Stimulated activated CD4-positive, alpha-beta T cell treated with anti-CD3 and anti-CD28 coated beads, Interleukin-4, amount 100 ng/mL, for 1 hour (primary cell): ENCODE measurements at regions not wholly inside any gene's neighbourhood (a gene's known extent, or its start where the extent isn't known, plus 50 kb on each side); places are given as distances from the start of the nearest gene placed in this dataset.
"Not testable (repeated sequence)": the region's sequence is repeated elsewhere in the genome, so short reads cannot be mapped to it uniquely, and the experiment has no call there.

ENCODE experiments used
- DNase-seq: peaks from one replicate; pipeline ENCODE4 v3.0.0-alpha.2; 2020

- DNase-seq, result no peak
Observed at GRCh38 chr2:225893151-225893550, 493.6 kb downstream of the NYAP2 start.

DNA sequence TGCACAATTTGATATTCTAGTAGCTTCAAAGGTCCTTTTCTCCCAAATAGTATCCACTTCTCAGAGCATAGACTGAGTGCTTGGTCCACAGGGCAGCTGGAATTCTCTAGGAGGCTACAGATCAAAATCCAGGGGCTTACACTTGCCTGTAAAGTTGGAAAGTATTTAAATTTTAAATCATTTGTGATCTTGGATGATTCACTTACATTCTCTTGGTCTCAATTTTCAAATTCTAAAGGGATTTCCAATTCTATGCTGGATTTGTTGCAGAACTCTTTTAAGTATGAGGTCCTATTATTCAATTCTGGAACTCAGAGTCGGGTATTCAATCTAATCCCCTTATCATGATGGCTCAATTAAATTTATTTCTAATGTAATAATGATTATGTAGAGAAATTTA, 492.3 kb downstream of the NYAP2 start:
- DNase-seq, result no peak

- DNase-seq, result no peak
Observed at GRCh38 chr2:225891013-225891412, 491.5 kb downstream of the NYAP2 start.

GRCh38 chr2:225889452-225889851, 489.9 kb downstream of the NYAP2 start:
- no peak for DNase-seq

GRCh38 chr2:225867071-225867470, 467.6 kb downstream of the NYAP2 start:
- DNase-seq, result no peak

- no peak for DNase-seq
Observed at GRCh38 chr2:225865468-225865867, 466.0 kb downstream of the NYAP2 start.

- DNase-seq, result no peak
Observed at GRCh38 chr2:225864394-225864793, 464.9 kb downstream of the NYAP2 start.

- no peak for DNase-seq
Observed at GRCh38 chr2:225842939-225843338, 443.4 kb downstream of the NYAP2 start.

GRCh38 chr2:225841314-225841713, 441.8 kb downstream of the NYAP2 start:
- DNase-seq, result no peak

DNA sequence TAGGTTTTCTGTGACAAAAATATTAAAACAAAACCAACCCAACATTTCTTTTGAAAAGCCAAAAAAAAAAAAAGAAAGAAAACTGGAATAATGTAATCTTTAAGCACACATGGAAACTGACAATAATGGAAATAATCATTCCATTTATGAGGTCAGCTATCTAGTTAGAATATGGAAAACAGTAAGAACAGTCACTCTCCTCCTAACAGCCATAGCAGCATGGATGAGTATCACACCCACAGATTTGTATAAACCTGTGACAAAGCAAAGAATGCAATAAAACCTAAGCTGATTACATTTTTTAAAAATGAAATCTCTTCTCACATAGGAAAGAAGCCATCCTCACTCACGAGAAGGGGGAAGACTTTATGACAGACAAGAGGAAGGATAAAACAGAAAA, 437.8 kb downstream of the NYAP2 start:
- no peak for DNase-seq

- no peak for DNase-seq
Observed at GRCh38 chr2:225824748-225825449, 425.4 kb downstream of the NYAP2 start.

DNA sequence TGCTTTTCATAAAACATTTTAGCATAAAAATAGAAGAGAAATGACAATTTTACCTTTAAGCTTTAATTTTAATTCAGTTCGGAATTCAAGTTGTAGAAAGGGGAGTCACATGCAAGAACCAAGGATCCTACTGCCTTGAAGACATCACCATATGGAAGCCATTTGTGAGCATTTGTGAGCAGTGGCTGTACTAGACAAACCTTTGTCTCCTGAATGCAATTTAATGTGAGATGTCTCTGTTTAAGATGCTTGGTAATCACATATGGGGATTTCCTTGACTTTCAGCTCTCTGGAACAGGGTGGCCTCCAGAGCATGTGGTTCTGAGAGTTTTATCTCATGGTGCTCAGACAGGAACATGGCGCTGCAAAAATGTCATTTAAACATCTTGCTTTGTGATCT, 421.8 kb downstream of the NYAP2 start:
- DNase-seq, result no peak

GRCh38 chr2:225820826-225821225, 421.3 kb downstream of the NYAP2 start:
- DNase-seq, result no peak

GRCh38 chr2:225814554-225814953, 415.0 kb downstream of the NYAP2 start:
- no peak for DNase-seq

GRCh38 chr2:225806105-225806504, 406.6 kb downstream of the NYAP2 start:
- no peak for DNase-seq

GRCh38 chr2:225802076-225802475, 402.6 kb downstream of the NYAP2 start:
- DNase-seq, result not testable (repeated sequence)

- DNase-seq, result no peak
Observed at GRCh38 chr2:225797394-225797793, 397.9 kb downstream of the NYAP2 start.

DNA sequence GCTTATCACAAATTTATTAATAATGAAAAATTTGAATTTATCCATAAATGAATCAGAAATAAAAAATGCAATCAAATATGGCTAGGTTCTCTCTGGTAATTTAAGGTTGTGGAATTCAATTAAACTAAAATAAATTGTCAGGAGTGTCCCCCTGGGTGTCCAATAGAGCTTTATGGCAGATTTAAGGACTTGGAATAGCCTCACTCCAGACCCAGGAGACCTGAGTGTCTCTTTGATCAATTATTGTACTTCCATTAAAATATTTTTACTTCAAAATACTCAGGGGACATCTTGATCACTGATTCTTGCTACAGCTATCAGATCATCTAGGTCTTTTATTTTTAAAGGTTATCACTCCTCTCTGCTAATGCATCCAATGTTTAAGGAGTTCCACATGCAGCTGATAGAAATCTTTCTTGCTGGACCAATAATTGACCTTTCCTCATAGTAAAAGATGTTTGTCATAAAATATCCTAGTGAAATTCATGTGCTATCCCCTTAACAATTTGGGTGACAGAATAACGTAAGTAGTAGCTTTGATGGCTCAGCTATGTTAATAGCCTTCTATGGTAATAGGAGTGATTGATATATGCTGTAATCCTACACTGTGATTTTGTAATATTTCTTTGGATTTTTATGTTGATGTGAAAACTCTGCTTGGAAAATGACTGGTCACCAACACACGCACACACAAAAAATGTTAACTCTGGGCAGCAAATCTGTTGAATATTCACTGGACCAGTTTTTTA, 395.3 kb downstream of the NYAP2 start:
- no peak for DNase-seq

DNA sequence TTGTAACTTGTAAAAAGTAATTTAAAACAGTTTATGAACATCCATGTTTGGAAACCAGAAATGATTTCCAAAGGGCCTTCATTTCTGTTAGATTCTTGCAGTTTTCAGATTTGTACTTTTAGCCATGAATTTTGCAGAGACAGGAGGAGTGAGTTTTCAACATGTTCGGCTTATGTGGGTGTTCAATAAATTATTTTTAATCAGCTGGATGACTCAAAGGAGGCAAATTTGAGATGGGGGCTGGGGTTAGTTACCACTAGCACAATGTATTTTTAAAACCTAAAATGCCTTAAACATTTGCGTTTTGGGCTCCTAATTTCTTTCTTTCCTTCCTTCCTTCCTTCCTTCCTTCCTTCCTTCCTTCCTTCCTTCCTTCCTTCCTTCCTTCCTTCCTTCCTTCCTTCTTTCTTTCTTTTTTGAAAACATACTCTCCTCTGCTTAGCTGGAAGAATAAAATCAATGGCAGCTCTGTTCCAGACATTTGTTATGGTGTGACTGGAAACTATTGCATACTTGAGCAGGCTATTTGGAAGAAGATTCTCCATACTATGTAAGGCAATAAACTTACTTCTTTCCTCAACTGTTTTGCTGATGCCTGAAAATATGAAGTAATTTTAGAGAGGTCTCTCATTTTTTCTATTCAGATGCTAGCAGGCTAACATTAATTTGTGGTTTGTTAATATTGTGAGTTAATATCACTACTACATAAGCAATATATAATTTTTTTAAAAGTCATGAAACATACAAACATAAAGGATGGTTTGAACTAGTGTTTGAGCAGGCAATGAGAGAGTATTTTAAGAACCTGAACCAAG, 394.4 kb downstream of the NYAP2 start:
- DNase-seq, result no peak

GRCh38 chr2:225788571-225789094, 389.1 kb downstream of the NYAP2 start:
- no peak for DNase-seq

DNA sequence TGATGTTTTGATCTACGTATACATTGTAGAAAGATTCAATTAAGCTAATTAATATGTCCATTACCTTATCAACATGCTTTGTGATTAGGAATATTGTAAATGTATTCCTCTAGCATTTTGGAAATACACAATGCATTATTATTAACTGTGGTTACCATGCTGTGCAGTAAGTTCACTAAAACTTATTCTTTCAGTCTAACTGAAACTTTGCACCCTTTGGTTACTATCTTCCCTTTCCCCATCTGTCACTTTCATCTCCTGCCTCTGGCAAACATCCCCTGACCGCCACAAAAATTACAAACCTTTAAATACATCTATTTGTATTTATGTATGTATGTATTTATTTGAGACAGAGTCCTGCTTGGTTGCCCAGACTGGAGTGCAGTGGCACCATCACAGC, 388.0 kb downstream of the NYAP2 start:
- DNase-seq, result no peak

DNA sequence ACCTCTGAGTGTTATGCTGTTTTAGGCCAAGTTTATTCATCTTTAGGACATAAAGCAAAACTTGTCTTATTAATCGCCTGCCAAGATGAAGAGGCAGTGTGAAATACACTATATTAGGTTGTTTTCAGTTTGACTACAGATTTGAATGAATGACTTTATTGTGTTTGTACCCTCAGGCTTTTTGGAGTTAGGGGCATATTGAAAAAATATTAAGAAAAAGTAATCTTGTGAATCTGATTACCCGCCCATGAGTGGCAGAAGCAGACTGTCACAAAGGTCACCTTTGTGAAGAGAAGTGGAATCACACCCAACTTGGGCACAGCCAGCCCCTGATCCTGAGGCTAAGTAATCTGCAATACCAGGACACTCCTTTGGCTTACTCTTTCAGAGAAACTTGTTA, 382.5 kb downstream of the NYAP2 start:
- no peak for DNase-seq

DNA sequence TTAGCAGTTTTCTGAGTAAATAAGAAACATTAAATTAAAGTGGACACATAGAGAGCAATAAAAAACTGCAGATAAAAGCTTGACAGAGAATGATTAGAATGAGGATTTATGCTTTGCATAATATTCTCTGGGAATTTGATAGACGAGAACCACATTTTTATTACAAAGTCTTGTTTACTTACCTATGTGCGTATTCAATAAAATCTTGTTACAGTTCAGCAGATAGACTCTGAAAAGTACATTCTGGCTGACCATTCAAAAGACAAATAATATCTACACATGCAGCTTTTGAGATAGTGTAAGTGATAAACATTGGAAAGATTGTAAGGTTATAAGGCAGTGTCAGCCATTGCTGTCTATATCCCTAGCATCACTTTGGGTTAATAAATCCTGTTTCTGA, 381.6 kb downstream of the NYAP2 start:
- DNase-seq, result no peak

DNA sequence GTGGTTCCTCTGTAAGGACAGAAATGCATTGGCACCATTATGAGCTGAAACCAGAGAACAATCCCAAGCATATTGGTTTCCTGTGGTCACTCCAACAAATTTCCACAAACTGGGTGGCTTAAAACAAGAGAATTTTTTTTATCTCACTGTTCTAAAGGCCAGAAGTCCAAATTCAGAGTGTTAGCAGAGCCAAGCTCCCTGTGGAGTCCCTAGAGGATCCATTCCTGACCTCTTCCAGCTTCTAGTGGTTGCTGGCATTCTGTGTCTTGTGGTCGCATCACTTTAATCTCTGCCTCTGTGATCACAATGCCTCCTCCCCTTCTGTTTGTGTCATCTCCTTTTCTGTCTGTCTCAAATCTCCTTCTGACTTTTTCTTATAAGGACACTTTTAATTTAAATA, 380.3 kb downstream of the NYAP2 start:
- no peak for DNase-seq
